K562 (cell line): ENCODE measurements at regions not wholly inside any gene's neighbourhood (a gene's known extent, or its start where the extent isn't known, plus 50 kb on each side); places are given as distances from the start of the nearest gene placed in this dataset.
A peak's percentile ranks its signal among the peaks of the same experiment; 100 is the strongest.

Experiments used
- ATAC-seq: fragments of 200-7000 bp; cut with Tn5 transposase; 3 replicates; pipeline ENCODE4 v1.9.1; 2020; ENCODE audit warnings: moderate library complexity
- BruUV-seq: library from RNA; stranded (reverse); fragments of 400-500 nt; replicated peaks from 2 replicates; lab custom pipeline; 2021; lab: Mats Ljungman, UMichigan
- CTCF ChIA-PET: fragments of 300-600 bp; formaldehyde crosslinking; extraction: SDS; loops from one replicate; lab custom pipeline; 2021; ENCODE audit warnings: low intra/inter-chr PET ratio; lab: Yijun Ruan, JAX
- POLR2A ChIA-PET: fragments of 300-600, 350-650 bp; sonication (Branson Sonifier 250); formaldehyde crosslinking; extraction: SDS; loops from one replicate; lab custom pipeline; 2021; ENCODE audit warnings: antibody characterized with exemption, inconsistent platforms; lab: Yijun Ruan, JAX
- DNase-seq, 4 experiments: peaks; one replicate each; pipeline versions ENCODE4 v3.0.0 to v3.0.0-alpha.2; 2011 to 2018; ENCODE audit warnings: low spot score in 3 of 4, mixed read lengths in 3 of 4; ENCODE audit errors: extremely low read depth in 1 of 4
- FAIRE-seq: peaks from 2 replicates; lab custom pipeline; 2011; peaks lifted over from hg19 to GRCh38; lab: Jason Lieb, UNC
- H2AFZ ChIP-seq: 2 replicates; pipeline ENCODE4 v1.6.0; 2011; ENCODE audit warnings: low read depth, low read length, control low read depth, inconsistent platforms
- H3K27ac ChIP-seq: fragments of 200-600 bp; 3 replicates; pipeline ENCODE4 v1.8.0; 2011; ENCODE audit warnings: low read depth, mild to moderate bottlenecking, control low read depth, inconsistent platforms, low read length, moderate library complexity, mixed read lengths; ENCODE audit errors: extremely low read depth
- H3K27me3 ChIP-seq, 2 experiments: fragments of 300-600 bp in 1 of 2; 2 replicates in 1 of 2; 3 replicates in 1 of 2; pipeline versions ENCODE4 v1.6.0 to v1.8.0; 2011; ENCODE audit warnings: inconsistent platforms in 2 of 2, low read length in 2 of 2, mild to moderate bottlenecking in 1 of 2, mixed read lengths in 1 of 2, moderate library complexity in 1 of 2; ENCODE audit not compliant: control insufficient read depth in 2 of 2, insufficient read depth in 2 of 2
- H3K36me3 ChIP-seq: fragments of 300-600 bp; 3 replicates; pipeline ENCODE4 v1.8.0; 2011; ENCODE audit warnings: mild to moderate bottlenecking, low read length, inconsistent platforms; ENCODE audit not compliant: control insufficient read depth, insufficient read depth
- H3K4me1 ChIP-seq, 2 experiments: fragments of 200-600 bp in 1 of 2; replicated peaks in 1 of 2; 2 replicates in 1 of 2; 3 replicates in 1 of 2; pipeline versions ENCODE4 v1.5.1 to v1.8.0; 2011; ENCODE audit warnings: inconsistent platforms in 2 of 2, low read length in 2 of 2, mild to moderate bottlenecking in 1 of 2, mixed read lengths in 1 of 2, moderate library complexity in 1 of 2; ENCODE audit not compliant: control insufficient read depth in 2 of 2, insufficient read depth in 2 of 2
- H3K4me2 ChIP-seq: 2 replicates; pipeline ENCODE4 v1.6.1; 2011; ENCODE audit warnings: low read length, control low read depth, inconsistent platforms, mixed read lengths; ENCODE audit not compliant: insufficient read depth
- H3K4me3 ChIP-seq: fragments of 200-600 bp; sonication (generic), shearing (Covaris generic); 2 replicates; pipeline ENCODE4 v1.5.1; 2016; ENCODE audit warnings: control low read depth, inconsistent platforms
- H3K79me2 ChIP-seq: fragments of 200-600 bp; 3 replicates; pipeline ENCODE4 v1.8.0; 2011; ENCODE audit warnings: low read length, inconsistent platforms; ENCODE audit not compliant: control insufficient read depth, insufficient read depth
- H3K9ac ChIP-seq, 2 experiments: 2 replicates each; pipeline versions ENCODE4 v1.6.0 to v1.6.1; 2011; ENCODE audit warnings: low read depth in 2 of 2, low read length in 2 of 2, control low read depth in 1 of 2, inconsistent platforms in 1 of 2, mild to moderate bottlenecking in 1 of 2, mixed read lengths in 1 of 2; ENCODE audit not compliant: insufficient read depth in 1 of 2
- H3K9me1 ChIP-seq: one replicate; pipeline ENCODE4 v1.6.0; 2011; ENCODE audit warnings: inconsistent platforms, mild to moderate bottlenecking, low read length, moderate library complexity; ENCODE audit not compliant: control insufficient read depth, insufficient read depth
- H3K9me3 ChIP-seq: replicated peaks from 2 replicates; pipeline ENCODE4 v1.5.1; 2011; ENCODE audit warnings: low read depth, low read length, inconsistent platforms; ENCODE audit not compliant: control insufficient read depth, insufficient read depth
- H4K20me1 ChIP-seq: replicated peaks from 2 replicates; pipeline ENCODE4 v1.6.1; 2011; ENCODE audit warnings: low read length, inconsistent platforms, mixed read lengths; ENCODE audit not compliant: control insufficient read depth, insufficient read depth
- DMBX1 ChIP-seq: fragments of 250-450 bp; sonication (Bioruptor Pico); IDR thresholded peaks from 2 replicates; pipeline ENCODE4 v1.8.0; 2022; ENCODE audit warnings: inconsistent platforms, mild to moderate bottlenecking, moderate library complexity, borderline replicate concordance
- HMGN3 ChIP-seq: IDR thresholded peaks from 2 replicates; pipeline ENCODE4 v1.6.1; 2011; ENCODE audit warnings: borderline replicate concordance, low read depth, mild to moderate bottlenecking, mixed read lengths, low read length; ENCODE audit not compliant: insufficient read length; ENCODE audit errors: extremely low read depth
- HNRNPLL ChIP-seq: fragments of 200-400 bp; formaldehyde crosslinking; IDR thresholded peaks from 2 replicates; pipeline ENCODE4 v1.6.1; 2017; ENCODE audit warnings: low read length, low read depth, mild to moderate bottlenecking; ENCODE audit not compliant: poor library complexity, severe bottlenecking
- ILK ChIP-seq: fragments of 450-650 bp; IDR thresholded peaks from 2 replicates; pipeline ENCODE4 v1.6.1; 2016; ENCODE audit warnings: missing genetic modification characterization, low read depth, mild to moderate bottlenecking, missing compliant biosample characterization, moderate library complexity, borderline replicate concordance
- JUND ChIP-seq, 2 experiments: IDR thresholded peaks; 2 replicates in 1 of 2; 3 replicates in 1 of 2; pipeline ENCODE4 v1.6.1; 2011; ENCODE audit warnings: borderline replicate concordance in 2 of 2, low read depth in 2 of 2, low read length in 2 of 2, improper control_type of control experiment in 1 of 2, missing biosample characterization in 1 of 2, missing genetic modification characterization in 1 of 2, missing genetic modification reagents in 1 of 2
- MAFF ChIP-seq: IDR thresholded peaks from 2 replicates; pipeline ENCODE4 v1.6.1; 2012; ENCODE audit warnings: low read length, improper control_type of control experiment
- MAFG ChIP-seq: fragments of 450-650 bp; conservative IDR thresholded peaks from 2 replicates; pipeline ENCODE4 v1.6.1; 2016; ENCODE audit warnings: missing genetic modification characterization, missing compliant biosample characterization
- MEF2D ChIP-seq: conservative IDR thresholded peaks from 2 replicates; pipeline ENCODE4 v1.6.1; 2016; ENCODE audit warnings: low read depth, missing genetic modification characterization, missing compliant biosample characterization
- NCOA2 ChIP-seq, 2 experiments: fragments of 450-650 bp; IDR thresholded peaks; 2 replicates each; pipeline ENCODE4 v1.6.1; 2018; ENCODE audit warnings: mild to moderate bottlenecking in 2 of 2, moderate library complexity in 1 of 2; ENCODE audit not compliant: partially characterized antibody in 2 of 2
- PTRF ChIP-seq: fragments of 450-650 bp; IDR thresholded peaks from 2 replicates; pipeline ENCODE4 v1.6.1; 2016; ENCODE audit warnings: mild to moderate bottlenecking, missing genetic modification characterization, missing compliant biosample characterization
- SMARCA5 ChIP-seq: fragments of 450-650 bp; IDR thresholded peaks from 2 replicates; pipeline ENCODE4 v1.6.1; 2016
- SRF ChIP-seq, 2 experiments: fragments of 250-450, 450-650 bp in 1 of 2; sonication (Bioruptor Pico) in 1 of 2; sonication (generic) in 1 of 2; formaldehyde crosslinking; IDR thresholded peaks; 2 replicates each; pipeline versions ENCODE4 v1.5.0 to v1.5.1; 2020 to 2022; ENCODE audit warnings: mild to moderate bottlenecking in 1 of 2, missing genetic modification reagents in 1 of 2
- ZFX ChIP-seq: sonication (generic); formaldehyde crosslinking; IDR thresholded peaks from 2 replicates; pipeline ENCODE4 v1.8.0; 2022; ENCODE audit warnings: mild to moderate bottlenecking, missing genetic modification reagents, moderate library complexity
- ZNF174 ChIP-seq: fragments of 250-450 bp; sonication (Bioruptor Pico); IDR thresholded peaks from 2 replicates; pipeline ENCODE4 v1.4.0; 2020; ENCODE audit warnings: mild to moderate bottlenecking
- ZNF316 ChIP-seq: fragments of 450-650 bp; IDR thresholded peaks from 2 replicates; pipeline ENCODE4 v1.6.1; 2016
- WGBS: fragments of 100-300 bp; shearing (Covaris generic); methylation state at CpG from one replicate; pipeline ENCODE4 v1.1.6; 2016; ENCODE audit warnings: low coverage, mixed read lengths; ENCODE audit not compliant: insufficient coverage; ENCODE audit errors: missing lambda C conversion rate; 5-methylcytosine and 5-hydroxymethylcytosine counted together
- in situ Hi-C: fragments of 300-500 bp; cut with MboI; formaldehyde crosslinking; loops from 4 replicates; pipeline ENCODE4 v1.15.0; 2018; ENCODE audit warnings: inconsistent platforms, mixed read lengths
- intact Hi-C: fragments of 100-400 bp; cut with micrococcal nuclease; formaldehyde crosslinking; loops from 2 replicates; pipeline ENCODE4 v1.14.2; 2022
- TF ChIP-seq, protein P1 (sequence below): fragments of 200-800 bp; sonication (Bioruptor generic); IDR thresholded peaks from 2 replicates; pipeline ENCODE4 v1.6.1; 2017; ENCODE audit warnings: missing genetic modification characterization, missing compliant biosample characterization
- TF ChIP-seq, protein P2 (sequence below): IDR thresholded peaks from 2 replicates; pipeline ENCODE4 v1.6.1; 2011; ENCODE audit not compliant: insufficient read length; ENCODE audit errors: extremely low read depth

GRCh38 chr5:81855591-81855990 lies 104.7 kb upstream of the SSBP2 start (continued):
- TF ChIP-seq ILK: no peak
- no peak for TF ChIP-seq ZNF174 (CRISPR knock-in tag)
- TF ChIP-seq HNRNPLL: no peak
- TF ChIP-seq SMARCA5: no peak
- no peak for TF ChIP-seq NCOA2 (IDR thresholded peaks at IDR 0.05; ENCODE audit: partially characterized antibody in 2 of 2)
- no peak for TF ChIP-seq HMGN3
- TF ChIP-seq, protein P1, sequence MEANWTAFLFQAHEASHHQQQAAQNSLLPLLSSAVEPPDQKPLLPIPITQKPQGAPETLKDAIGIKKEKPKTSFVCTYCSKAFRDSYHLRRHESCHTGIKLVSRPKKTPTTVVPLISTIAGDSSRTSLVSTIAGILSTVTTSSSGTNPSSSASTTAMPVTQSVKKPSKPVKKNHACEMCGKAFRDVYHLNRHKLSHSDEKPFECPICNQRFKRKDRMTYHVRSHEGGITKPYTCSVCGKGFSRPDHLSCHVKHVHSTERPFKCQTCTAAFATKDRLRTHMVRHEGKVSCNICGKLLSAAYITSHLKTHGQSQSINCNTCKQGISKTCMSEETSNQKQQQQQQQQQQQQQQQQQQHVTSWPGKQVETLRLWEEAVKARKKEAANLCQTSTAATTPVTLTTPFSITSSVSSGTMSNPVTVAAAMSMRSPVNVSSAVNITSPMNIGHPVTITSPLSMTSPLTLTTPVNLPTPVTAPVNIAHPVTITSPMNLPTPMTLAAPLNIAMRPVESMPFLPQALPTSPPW (CRISPR knock-in tag): no peak
- TF ChIP-seq, protein P2, sequence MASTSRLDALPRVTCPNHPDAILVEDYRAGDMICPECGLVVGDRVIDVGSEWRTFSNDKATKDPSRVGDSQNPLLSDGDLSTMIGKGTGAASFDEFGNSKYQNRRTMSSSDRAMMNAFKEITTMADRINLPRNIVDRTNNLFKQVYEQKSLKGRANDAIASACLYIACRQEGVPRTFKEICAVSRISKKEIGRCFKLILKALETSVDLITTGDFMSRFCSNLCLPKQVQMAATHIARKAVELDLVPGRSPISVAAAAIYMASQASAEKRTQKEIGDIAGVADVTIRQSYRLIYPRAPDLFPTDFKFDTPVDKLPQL: no peak

DNA sequence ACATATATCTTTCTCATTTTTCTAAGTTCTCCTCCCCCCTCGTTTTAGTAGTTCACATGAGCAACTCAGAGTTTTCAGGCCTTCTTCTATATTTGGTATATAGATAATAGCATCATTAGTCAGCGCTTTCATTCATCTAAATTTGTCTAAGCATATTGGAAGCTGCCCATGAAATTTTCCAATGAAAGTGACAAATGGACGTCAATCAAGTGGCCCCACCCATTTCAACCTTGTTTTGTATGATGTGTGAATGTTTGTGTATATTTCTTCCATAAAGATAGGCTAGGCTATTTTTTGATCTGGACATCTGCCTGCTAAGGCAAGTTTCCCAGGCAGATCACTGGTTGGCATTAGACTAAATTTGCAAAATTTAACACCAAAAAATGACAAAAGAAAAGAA lies 104.0 kb upstream of the SSBP2 start:
- Histone ChIP-seq H3K9ac (peak overlapping the region in 1 of 2 experiments; percentile 61; a peak in 1 of 4 replicates), H3K4me1 (peaks cover 32 to 40% of the 10 kb centered on the region in 2 experiments), H3K4me3 (no peak overlapping the region), H3K79me2 (peaks cover 9% of the 10 kb centered on the region; the same call in 1 of the 3 replicates), H3K27ac (peak overlapping the region; percentile 21; the same call in 1 of the 3 replicates), H3K27me3 (no peaks in the 10 kb centered on the region), H3K36me3 (no peaks in the 10 kb centered on the region), H4K20me1 (no peaks in the 10 kb centered on the region), H2AFZ (peak overlapping the region; percentile 94; the same call in 1 of the 2 replicates), H3K9me1 (no peaks in the 10 kb centered on the region), H3K4me2 (peak overlapping the region; percentile 24; the same call in 1 of the 2 replicates), H3K9me3 (no peaks in the 10 kb centered on the region)
- peak in 3 of 4 experiments; percentile 14 to 68 (median 30) for DNase-seq
- ChIA-PET CTCF (no interaction called here), POLR2A (interaction anchor here (1.0 kb wide), 1 partner anchor 9 kb away, joined by 5 read pairs; no protein-coding TSS in a partner anchor)
- intact Hi-C loops: loop anchor here (5.0 to 10.0 kb wide), 2 partner anchors 162 to 370 kb away; no protein-coding TSS in a partner anchor
- in situ Hi-C loops: loop anchor here (5.0 kb wide), 1 partner anchor 348 kb away; no protein-coding TSS in a partner anchor
- no TSS peak for BruUV-seq
- 0% methylated on average over 3 of the region's 3 CpGs for WGBS
- peak; percentile 77 for FAIRE-seq
- no peak for ATAC-seq
- TF ChIP-seq SRF (CRISPR knock-in tag; IDR thresholded peaks at IDR 0.05) (peak in 1 of 2 experiments; percentile 61; a peak in 1 of 4 replicates), JUND (IDR thresholded peaks at IDR 0.05; ENCODE audit: borderline replicate concordance, low read depth, low read length) (0 out of 2 replicates have a peak, but pooled peaks have one; percentile 14), JUND (tag; IDR thresholded peaks at IDR 0.05; ENCODE audit: borderline replicate concordance, low read depth, low read length) (no peak; the same call in 2 of the 3 replicates), MAFF (peak; percentile 39; the same call in 1 of the 2 replicates), ZNF316 (peak; percentile 83), ZFX (CRISPR knock-in tag) (peak; percentile 31; the same call in 1 of the 2 replicates), DMBX1 (CRISPR knock-in tag) (no peak), PTRF (no peak), MEF2D (peak; percentile 77), MAFG (tag) (peak; percentile 79)
- TF ChIP-seq, protein P1 (CRISPR knock-in tag): peak; percentile 56; the same call in 1 of the 2 replicates
